GM23338 (cell line): ENCODE measurements at regions not wholly inside any gene's neighbourhood (a gene's known extent, or its start where the extent isn't known, plus 50 kb on each side); places are given as distances from the start of the nearest gene placed in this dataset.
"Not testable (repeated sequence)": the region's sequence is repeated elsewhere in the genome, so short reads cannot be mapped to it uniquely, and the experiment has no call there.

ENCODE experiments used
- ATAC-seq: fragments of 200-7000 bp; cut with Tn5 transposase; 3 replicates; pipeline ENCODE4 v1.9.1; 2020
- DNase-seq: peaks from one replicate; pipeline ENCODE4 v3.0.0-alpha.2; 2015; ENCODE audit warnings: low spot score
- H2AFZ ChIP-seq: fragments of 200-600 bp; sonication (generic); 2 replicates; pipeline ENCODE4 v1.8.0; 2016; ENCODE audit warnings: antibody characterized with exemption, mild to moderate bottlenecking, moderate library complexity
- H3F3A ChIP-seq: fragments of 200-600 bp; sonication (generic); replicated peaks from 2 replicates; pipeline ENCODE4 v1.8.0; 2017; ENCODE audit warnings: antibody characterized with exemption, mixed run types, low read depth
- H3K27ac ChIP-seq: fragments of 200-600 bp; sonication (generic); 2 replicates; pipeline ENCODE4 v1.6.1; 2016; ENCODE audit warnings: low read depth
- H3K27me3 ChIP-seq: fragments of 200-600 bp; sonication (generic); 2 replicates; pipeline ENCODE4 v1.8.0; 2016; ENCODE audit warnings: mild to moderate bottlenecking, mixed run types, moderate library complexity; ENCODE audit not compliant: insufficient read depth
- H3K36me3 ChIP-seq: fragments of 200-600 bp; sonication (generic); 2 replicates; pipeline ENCODE4 v1.8.0; 2016; ENCODE audit warnings: mild to moderate bottlenecking; ENCODE audit not compliant: insufficient read depth
- H3K4me1 ChIP-seq: fragments of 200-600 bp; sonication (generic); 2 replicates; pipeline ENCODE4 v1.8.0; 2016; ENCODE audit warnings: mild to moderate bottlenecking, moderate library complexity; ENCODE audit not compliant: insufficient read depth
- H3K4me2 ChIP-seq: fragments of 200-600 bp; sonication (generic); 2 replicates; pipeline ENCODE4 v1.7.1; 2017; ENCODE audit warnings: mixed run types
- H3K4me3 ChIP-seq: fragments of 200-600 bp; sonication (generic); 2 replicates; pipeline ENCODE4 v1.6.1; 2016; ENCODE audit warnings: mixed run types
- H3K79me2 ChIP-seq: fragments of 200-600 bp; sonication (generic); replicated peaks from 2 replicates; pipeline ENCODE4 v1.8.0; 2017; ENCODE audit warnings: mild to moderate bottlenecking; ENCODE audit not compliant: insufficient read depth
- H3K9me2 ChIP-seq: fragments of 200-600 bp; sonication (generic); 2 replicates; pipeline ENCODE4 v1.8.0; 2017; ENCODE audit not compliant: insufficient read depth
- H4K20me1 ChIP-seq: fragments of 200-600 bp; sonication (generic); replicated peaks from 2 replicates; pipeline ENCODE4 v1.8.0; 2017; ENCODE audit warnings: mild to moderate bottlenecking; ENCODE audit not compliant: insufficient read depth
- H3K27ac Mint-ChIP-seq: 2 replicates; pipeline ENCODE4 v1.8.0; 2020; ENCODE audit warnings: inconsistent platforms, mild to moderate bottlenecking, moderate library complexity, mixed read lengths
- H3K27me3 Mint-ChIP-seq: 3 replicates; pipeline ENCODE4 v1.8.0; 2022; ENCODE audit warnings: low read depth, mild to moderate bottlenecking, moderate library complexity, mixed read lengths, inconsistent platforms; ENCODE audit not compliant: insufficient read depth, poor library complexity
- H3K36me3 Mint-ChIP-seq: 3 replicates; pipeline ENCODE4 v1.8.0; 2021; ENCODE audit warnings: low read depth, mild to moderate bottlenecking, inconsistent platforms, moderate library complexity, mixed read lengths
- H3K4me1 Mint-ChIP-seq: 3 replicates; pipeline ENCODE4 v1.8.0; 2020; ENCODE audit warnings: mild to moderate bottlenecking, inconsistent platforms, mixed read lengths
- H3K4me3 Mint-ChIP-seq: 3 replicates; pipeline ENCODE4 v1.8.0; 2021; ENCODE audit warnings: moderate library complexity, mild to moderate bottlenecking, inconsistent platforms, mixed read lengths
- H3K9me3 Mint-ChIP-seq: 3 replicates; pipeline ENCODE4 v1.8.0; 2020; ENCODE audit warnings: moderate library complexity, mild to moderate bottlenecking, inconsistent platforms, mixed read lengths
- STAT1 ChIP-seq: IDR thresholded peaks from one replicate; pipeline ENCODE4 v1.6.1; 2016; ENCODE audit warnings: antibody characterized with exemption; ENCODE audit not compliant: unreplicated experiment

- H3K4me1 ChIP-seq, result peaks cover 3% of the 10 kb centered on the region; the same call in 1 of the 2 replicates
- Mint-ChIP-seq H3K4me3 (no peak overlapping the region), H3K27me3 (peaks cover 1% of the 10 kb centered on the region), H3K4me1 (peaks cover 9% of the 10 kb centered on the region; the same call in 2 of the 3 replicates), H3K9me3 (peaks cover 11% of the 10 kb centered on the region), H3K36me3 (peaks cover 18% of the 10 kb centered on the region), H3K27ac (no peak overlapping the region)
- TF ChIP-seq STAT1, result no peak
- no peaks in the 10 kb centered on the region for H3K27me3 ChIP-seq
- no peaks in the 10 kb centered on the region for H4K20me1 ChIP-seq
- no peak overlapping the region for H3K4me2 ChIP-seq
- DNase-seq (no peak), ATAC-seq (no peak)
- H3K4me3 ChIP-seq, result no peak overlapping the region
- no peak overlapping the region for H2AFZ ChIP-seq
- H3K79me2 ChIP-seq, result no peaks in the 10 kb centered on the region
- H3K27ac ChIP-seq, result no peak overlapping the region
- H3K9me2 ChIP-seq, result no peaks in the 10 kb centered on the region
- no peaks in the 10 kb centered on the region for H3F3A ChIP-seq
- peaks cover 16% of the 10 kb centered on the region for H3K36me3 ChIP-seq
These were observed 384.7 kb downstream of the SRGAP2C start for GRCh38 chr1:121569428-121569827.

- H3K27me3 Mint-ChIP-seq, H3K9me2 ChIP-seq, H3K4me1 Mint-ChIP-seq, H4K20me1 ChIP-seq, H3K27ac ChIP-seq, H3F3A ChIP-seq, H2AFZ ChIP-seq, H3K4me3 ChIP-seq, ATAC-seq, H3K79me2 ChIP-seq, H3K4me3 Mint-ChIP-seq, H3K4me2 ChIP-seq, DNase-seq, H3K4me1 ChIP-seq, H3K27me3 ChIP-seq, H3K27ac Mint-ChIP-seq: not testable (repeated sequence)
- H3K36me3 ChIP-seq, result peaks cover 16% of the 10 kb centered on the region
- Mint-ChIP-seq H3K36me3 (peaks cover 47% of the 10 kb centered on the region), H3K9me3 (peaks cover 51% of the 10 kb centered on the region)
These were observed 389.2 kb downstream of the SRGAP2C start for GRCh38 chr1:121573881-121574504.

GRCh38 chr1:121574505-121574899 lies 389.7 kb downstream of the SRGAP2C start:
- H3K27ac Mint-ChIP-seq, H4K20me1 ChIP-seq, H3K4me2 ChIP-seq, DNase-seq, H3K4me1 Mint-ChIP-seq, H3K79me2 ChIP-seq, H3K4me3 ChIP-seq, H3K27ac ChIP-seq, H3K27me3 Mint-ChIP-seq, H2AFZ ChIP-seq, ATAC-seq, H3K4me1 ChIP-seq, H3K4me3 Mint-ChIP-seq, H3F3A ChIP-seq, H3K9me2 ChIP-seq, H3K27me3 ChIP-seq: not testable (repeated sequence)
- Mint-ChIP-seq H3K36me3 (peaks cover 47% of the 10 kb centered on the region), H3K9me3 (peaks cover 53% of the 10 kb centered on the region)
- H3K36me3 ChIP-seq, result peaks cover 16% of the 10 kb centered on the region

DNA sequence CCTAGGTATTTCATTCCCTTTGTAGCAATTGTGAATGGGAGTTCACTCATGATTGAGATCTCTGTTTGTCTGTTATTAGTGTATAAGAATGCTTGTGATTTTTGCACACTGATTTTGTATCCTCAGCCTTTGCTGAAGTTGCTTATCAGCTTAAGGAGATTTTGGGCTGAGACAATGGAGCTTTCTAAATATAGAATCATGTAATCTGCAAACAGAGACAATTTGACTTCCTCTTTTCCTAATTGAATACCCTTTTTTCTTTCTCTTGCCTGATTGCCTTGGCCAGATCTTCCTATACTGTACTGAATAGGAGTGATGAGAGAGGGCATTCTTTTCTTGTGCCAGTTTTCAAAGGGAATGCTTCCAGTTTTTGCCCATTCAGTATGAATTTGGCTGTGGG lies 398.1 kb downstream of the SRGAP2C start:
- H3K4me3 Mint-ChIP-seq, H3K27me3 Mint-ChIP-seq, H3K27ac ChIP-seq, H3K36me3 ChIP-seq, H3K4me2 ChIP-seq, DNase-seq, H3K9me2 ChIP-seq, H4K20me1 ChIP-seq, H2AFZ ChIP-seq, H3F3A ChIP-seq, H3K27me3 ChIP-seq, ATAC-seq, H3K27ac Mint-ChIP-seq, H3K4me3 ChIP-seq, H3K79me2 ChIP-seq: not testable (repeated sequence)
- Mint-ChIP-seq H3K36me3 (peaks cover 48% of the 10 kb centered on the region; the same call in 2 of the 3 replicates), H3K9me3 (peaks cover 64% of the 10 kb centered on the region), H3K4me1 (peaks cover 15% of the 10 kb centered on the region; the same call in 2 of the 3 replicates)
- peaks cover 15% of the 10 kb centered on the region for H3K4me1 ChIP-seq
